GM06990 (cell line): ENCODE measurements at regions not wholly inside any gene's neighbourhood (a gene's known extent, or its start where the extent isn't known, plus 50 kb on each side); places are given as distances from the start of the nearest gene placed in this dataset.

Source experiments
- DNase-seq: peaks from one replicate; pipeline ENCODE4 v3.0.0-alpha.2; 2011; ENCODE audit not compliant: insufficient read length; ENCODE audit errors: extremely low read depth
- H3K27me3 ChIP-seq: replicated peaks from 2 replicates; pipeline ENCODE4 v1.6.0; 2011; ENCODE audit warnings: low read length; ENCODE audit not compliant: control insufficient read depth, insufficient read depth
- H3K36me3 ChIP-seq: 2 replicates; pipeline ENCODE4 v1.5.1; 2011; ENCODE audit warnings: low read length; ENCODE audit not compliant: control insufficient read depth, insufficient read depth
- H3K4me3 ChIP-seq: replicated peaks from 2 replicates; pipeline ENCODE4 v1.5.1; 2011; ENCODE audit warnings: low read depth, mild to moderate bottlenecking, control low read depth, low read length
- CTCF ChIP-seq: IDR thresholded peaks from 2 replicates; pipeline ENCODE4 v1.5.1; 2011; ENCODE audit warnings: low read length, control low read depth, mild to moderate bottlenecking, inconsistent platforms; ENCODE audit not compliant: insufficient read depth, poor library complexity, severe bottlenecking

GRCh38 chr21:36641886-36642285, 57.0 kb upstream of the SIM2 start:
- Histone ChIP-seq H3K36me3 (no peaks in the 10 kb centered on the region), H3K4me3 (no peak overlapping the region), H3K27me3 (no peaks in the 10 kb centered on the region)
- no peak for TF ChIP-seq CTCF
- no peak for DNase-seq

DNA sequence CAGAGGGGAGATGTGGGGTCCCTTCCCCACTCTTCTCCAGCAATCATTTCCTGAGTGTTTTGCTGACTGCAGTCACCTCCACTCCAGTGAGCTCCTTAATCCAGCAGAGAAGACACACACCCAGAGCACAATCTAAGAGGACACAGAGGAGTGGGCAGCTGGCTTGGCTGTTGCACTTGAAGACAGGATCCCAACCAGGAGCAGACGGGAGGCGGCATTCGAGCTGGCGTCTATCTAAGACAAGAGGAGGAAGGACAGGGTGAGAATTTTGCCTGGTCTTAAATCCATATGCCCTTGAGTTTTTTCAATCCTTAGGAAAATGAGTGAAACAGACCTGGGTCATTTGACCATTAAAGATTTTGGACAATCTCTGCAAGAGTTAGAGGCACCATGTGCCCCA, 56.1 kb upstream of the SIM2 start:
- no peak for TF ChIP-seq CTCF
- Histone ChIP-seq H3K4me3 (no peak overlapping the region), H3K36me3 (no peaks in the 10 kb centered on the region), H3K27me3 (no peaks in the 10 kb centered on the region)
- DNase-seq: no peak

- no peak for DNase-seq
- Histone ChIP-seq H3K36me3 (no peaks in the 10 kb centered on the region), H3K4me3 (no peak overlapping the region), H3K27me3 (no peaks in the 10 kb centered on the region)
- TF ChIP-seq CTCF: no peak
Observed at GRCh38 chr21:36643374-36644250, 55.3 kb upstream of the SIM2 start.

- DNase-seq: no peak
- no peak overlapping the region for H3K4me3 ChIP-seq
- TF ChIP-seq CTCF: no peak
- H3K27me3 ChIP-seq: no peaks in the 10 kb centered on the region
- no peaks in the 10 kb centered on the region for H3K36me3 ChIP-seq
Observed at GRCh38 chr21:36646011-36646410, 52.9 kb upstream of the SIM2 start.

DNA sequence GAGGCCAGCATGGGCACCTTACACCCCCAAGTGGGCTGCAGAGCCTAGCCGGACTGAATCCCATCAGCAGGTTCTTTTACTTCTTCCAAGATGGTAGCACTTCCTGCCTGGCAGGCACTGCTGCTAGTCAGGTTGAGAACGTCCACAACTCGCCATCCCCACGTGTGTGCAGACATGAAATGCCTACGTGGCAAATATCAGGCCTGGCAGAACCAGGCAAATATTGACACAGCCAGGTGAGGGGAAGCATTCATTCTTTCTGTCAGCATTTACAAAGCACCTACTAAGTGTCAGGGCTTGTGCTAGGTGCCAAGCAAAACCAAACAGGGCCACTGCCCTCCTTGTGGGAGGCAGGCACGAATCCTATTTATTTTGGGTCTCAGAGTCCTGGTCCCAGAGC, 52.3 kb upstream of the SIM2 start:
- Histone ChIP-seq H3K36me3 (no peaks in the 10 kb centered on the region), H3K4me3 (no peak overlapping the region), H3K27me3 (no peaks in the 10 kb centered on the region)
- TF ChIP-seq CTCF: no peak
- no peak for DNase-seq
